ENCODE measurements at regions not wholly inside any gene's neighbourhood (a gene's known extent, or its start where the extent isn't known, plus 50 kb on each side); places are given as distances from the start of the nearest gene placed in this dataset.

GRCh38 chr14:84125676-84126075 lies 1404.3 kb upstream of the FLRT2 start:
- H3K27me3 Mint-ChIP-seq (ENCODE audit: unreplicated experiment): no peaks in the 10 kb centered on the region
- TF ChIP-seq CTCF (IDR thresholded peaks at IDR 0.05): no peak
- H3K27ac Mint-ChIP-seq (ENCODE audit: unreplicated experiment): no peak overlapping the region
- no peaks in the 10 kb centered on the region for H3K36me3 Mint-ChIP-seq (ENCODE audit: unreplicated experiment)
- H3K9me3 Mint-ChIP-seq (ENCODE audit: unreplicated experiment): no peaks in the 10 kb centered on the region
- H3K4me1 Mint-ChIP-seq (ENCODE audit: unreplicated experiment): no peaks in the 10 kb centered on the region
- no peak overlapping the region for H3K4me3 Mint-ChIP-seq (ENCODE audit: unreplicated experiment)
- DNase-seq (ENCODE audit: extremely low spot score, unreplicated experiment): no peak

- no peak for DNase-seq (ENCODE audit: extremely low spot score, unreplicated experiment)
- Mint-ChIP-seq H3K27ac (ENCODE audit: unreplicated experiment) (no peak overlapping the region), H3K9me3 (ENCODE audit: unreplicated experiment) (no peaks in the 10 kb centered on the region), H3K36me3 (ENCODE audit: unreplicated experiment) (no peaks in the 10 kb centered on the region), H3K4me3 (ENCODE audit: unreplicated experiment) (no peak overlapping the region), H3K4me1 (ENCODE audit: unreplicated experiment) (no peaks in the 10 kb centered on the region), H3K27me3 (ENCODE audit: unreplicated experiment) (no peaks in the 10 kb centered on the region)
- no peak for TF ChIP-seq CTCF (IDR thresholded peaks at IDR 0.05)
Observed at GRCh38 chr14:84127495-84127894, 1402.4 kb upstream of the FLRT2 start.

GRCh38 chr14:84128050-84128449 lies 1401.9 kb upstream of the FLRT2 start:
- Mint-ChIP-seq H3K4me3 (ENCODE audit: unreplicated experiment) (no peak overlapping the region), H3K27ac (ENCODE audit: unreplicated experiment) (no peak overlapping the region), H3K4me1 (ENCODE audit: unreplicated experiment) (no peaks in the 10 kb centered on the region), H3K27me3 (ENCODE audit: unreplicated experiment) (no peaks in the 10 kb centered on the region), H3K36me3 (ENCODE audit: unreplicated experiment) (no peaks in the 10 kb centered on the region), H3K9me3 (ENCODE audit: unreplicated experiment) (no peaks in the 10 kb centered on the region)
- no peak for DNase-seq (ENCODE audit: extremely low spot score, unreplicated experiment)
- TF ChIP-seq CTCF (IDR thresholded peaks at IDR 0.05): no peak

GRCh38 chr14:84129007-84129406 lies 1400.9 kb upstream of the FLRT2 start:
- Mint-ChIP-seq H3K27ac (ENCODE audit: unreplicated experiment) (no peak overlapping the region), H3K4me1 (ENCODE audit: unreplicated experiment) (no peaks in the 10 kb centered on the region), H3K4me3 (ENCODE audit: unreplicated experiment) (no peak overlapping the region), H3K36me3 (ENCODE audit: unreplicated experiment) (no peaks in the 10 kb centered on the region), H3K9me3 (ENCODE audit: unreplicated experiment) (no peaks in the 10 kb centered on the region), H3K27me3 (ENCODE audit: unreplicated experiment) (no peaks in the 10 kb centered on the region)
- no peak for TF ChIP-seq CTCF (IDR thresholded peaks at IDR 0.05)
- DNase-seq (ENCODE audit: extremely low spot score, unreplicated experiment): no peak

- no peak for TF ChIP-seq CTCF (IDR thresholded peaks at IDR 0.05)
- Mint-ChIP-seq H3K36me3 (ENCODE audit: unreplicated experiment) (no peaks in the 10 kb centered on the region), H3K4me1 (ENCODE audit: unreplicated experiment) (no peaks in the 10 kb centered on the region), H3K27ac (ENCODE audit: unreplicated experiment) (no peak overlapping the region), H3K9me3 (ENCODE audit: unreplicated experiment) (no peaks in the 10 kb centered on the region), H3K4me3 (ENCODE audit: unreplicated experiment) (no peak overlapping the region), H3K27me3 (ENCODE audit: unreplicated experiment) (no peaks in the 10 kb centered on the region)
- DNase-seq (ENCODE audit: extremely low spot score, unreplicated experiment): no peak
Observed at GRCh38 chr14:84129941-84130340, 1400.0 kb upstream of the FLRT2 start.

Measured in osteocyte (in vitro differentiated cells).